SK-N-MC (cell line): ENCODE measurements at regions not wholly inside any gene's neighbourhood (a gene's known extent, or its start where the extent isn't known, plus 50 kb on each side); places are given as distances from the start of the nearest gene placed in this dataset.

ENCODE experiments used
- EZH2 ChIP-seq: fragments of 200-600 bp; sonication (generic); IDR thresholded peaks from one replicate; pipeline ENCODE4 v1.6.1; 2017; ENCODE audit warnings: antibody characterized with exemption
- FOXP2 ChIP-seq: optimal IDR thresholded peaks from 2 replicates; pipeline ENCODE3; 2011; ENCODE audit warnings: mild to moderate bottlenecking, moderate library complexity; ENCODE audit not compliant: insufficient read depth; ENCODE audit errors: extremely low read length, control extremely low read depth
- POLR2AphosphoS5 ChIP-seq: IDR thresholded peaks from 2 replicates; pipeline ENCODE4 v1.6.1; 2012; ENCODE audit warnings: mild to moderate bottlenecking, low read depth, low read length, borderline replicate concordance

- TF ChIP-seq EZH2 (no peak), POLR2AphosphoS5 (no peak), FOXP2 (no peak)
Measured at GRCh38 chr12:78732481-78732880, 132.1 kb upstream of the SYT1 start.
